ENCODE measurements at regions not wholly inside any gene's neighbourhood (a gene's known extent, or its start where the extent isn't known, plus 50 kb on each side); places are given as distances from the start of the nearest gene placed in this dataset.

GRCh38 chr6:80478030-80478429 is 371.6 kb downstream of the BCKDHB start:
- no peak for TF ChIP-seq GATA3 (IDR thresholded peaks at IDR 0.05; ENCODE audit: low read depth, low read length)

GRCh38 chr6:80477591-80477990 is 371.1 kb downstream of the BCKDHB start:
- TF ChIP-seq GATA2 (IDR thresholded peaks at IDR 0.05; ENCODE audit: low read depth, low read length) (no peak), GATA3 (IDR thresholded peaks at IDR 0.05; ENCODE audit: low read depth, low read length) (no peak)

- no peak for TF ChIP-seq GATA2 (IDR thresholded peaks at IDR 0.05; ENCODE audit: low read depth, low read length)
These were observed 365.8 kb downstream of the BCKDHB start for GRCh38 chr6:80472271-80472670.

- no peak for TF ChIP-seq GATA3 (IDR thresholded peaks at IDR 0.05; ENCODE audit: low read depth, low read length)
- TF ChIP-seq GATA2 (IDR thresholded peaks at IDR 0.05; ENCODE audit: low read depth, low read length), result no peak
These were observed 363.5 kb downstream of the BCKDHB start for GRCh38 chr6:80469977-80470376.

- TF ChIP-seq GATA2 (IDR thresholded peaks at IDR 0.05; ENCODE audit: low read depth, low read length), result no peak
- no peak for TF ChIP-seq GATA3 (IDR thresholded peaks at IDR 0.05; ENCODE audit: low read depth, low read length)
These were observed 361.9 kb downstream of the BCKDHB start for GRCh38 chr6:80468398-80468797.

- TF ChIP-seq GATA3 (IDR thresholded peaks at IDR 0.05; ENCODE audit: low read depth, low read length) (no peak), GATA2 (IDR thresholded peaks at IDR 0.05; ENCODE audit: low read depth, low read length) (no peak)
These were observed 360.9 kb downstream of the BCKDHB start for GRCh38 chr6:80467408-80467807.

GRCh38 chr6:80466981-80467380 is 360.5 kb downstream of the BCKDHB start:
- no peak for TF ChIP-seq GATA2 (IDR thresholded peaks at IDR 0.05; ENCODE audit: low read depth, low read length)
- TF ChIP-seq GATA3 (IDR thresholded peaks at IDR 0.05; ENCODE audit: low read depth, low read length), result no peak

GRCh38 chr6:80465513-80465912 is 359.0 kb downstream of the BCKDHB start:
- TF ChIP-seq GATA3 (IDR thresholded peaks at IDR 0.05; ENCODE audit: low read depth, low read length) (no peak), GATA2 (IDR thresholded peaks at IDR 0.05; ENCODE audit: low read depth, low read length) (no peak)

- TF ChIP-seq GATA3 (IDR thresholded peaks at IDR 0.05; ENCODE audit: low read depth, low read length) (no peak), GATA2 (IDR thresholded peaks at IDR 0.05; ENCODE audit: low read depth, low read length) (no peak)
These were observed 358.4 kb downstream of the BCKDHB start for GRCh38 chr6:80464901-80465300.

GRCh38 chr6:80463197-80463596 is 356.7 kb downstream of the BCKDHB start:
- TF ChIP-seq GATA2 (IDR thresholded peaks at IDR 0.05; ENCODE audit: low read depth, low read length) (no peak), GATA3 (IDR thresholded peaks at IDR 0.05; ENCODE audit: low read depth, low read length) (no peak)

- TF ChIP-seq GATA2 (IDR thresholded peaks at IDR 0.05; ENCODE audit: low read depth, low read length) (no peak), GATA3 (IDR thresholded peaks at IDR 0.05; ENCODE audit: low read depth, low read length) (no peak)
These were observed 353.9 kb downstream of the BCKDHB start for GRCh38 chr6:80460257-80460865.

- no peak for TF ChIP-seq GATA2 (IDR thresholded peaks at IDR 0.05; ENCODE audit: low read depth, low read length)
- no peak for TF ChIP-seq GATA3 (IDR thresholded peaks at IDR 0.05; ENCODE audit: low read depth, low read length)
These were observed 351.0 kb downstream of the BCKDHB start for GRCh38 chr6:80457439-80457933.

GRCh38 chr6:80456724-80457438 is 350.4 kb downstream of the BCKDHB start:
- TF ChIP-seq GATA2 (IDR thresholded peaks at IDR 0.05; ENCODE audit: low read depth, low read length) (no peak), GATA3 (IDR thresholded peaks at IDR 0.05; ENCODE audit: low read depth, low read length) (no peak)

GRCh38 chr6:80454661-80455365 is 348.3 kb downstream of the BCKDHB start:
- TF ChIP-seq GATA2 (IDR thresholded peaks at IDR 0.05; ENCODE audit: low read depth, low read length), result no peak
- no peak for TF ChIP-seq GATA3 (IDR thresholded peaks at IDR 0.05; ENCODE audit: low read depth, low read length)

- TF ChIP-seq GATA3 (IDR thresholded peaks at IDR 0.05; ENCODE audit: low read depth, low read length) (no peak), GATA2 (IDR thresholded peaks at IDR 0.05; ENCODE audit: low read depth, low read length) (no peak)
These were observed 347.7 kb downstream of the BCKDHB start for GRCh38 chr6:80454197-80454596.
